OCI-LY7 (cell line): ENCODE measurements at regions not wholly inside any gene's neighbourhood (a gene's known extent, or its start where the extent isn't known, plus 50 kb on each side); places are given as distances from the start of the nearest gene placed in this dataset.
A peak's percentile ranks its signal among the peaks of the same experiment; 100 is the strongest.

ENCODE experiments used
- BruUV-seq: library from RNA; stranded (reverse); fragments of 400-500 nt; replicated peaks from 2 replicates; lab custom pipeline; 2021; lab: Mats Ljungman, UMichigan
- CTCF ChIA-PET: fragments of 300-600 bp; sonication (Branson Sonifier 250); formaldehyde crosslinking; loops from one replicate; lab custom pipeline; 2022; ENCODE audit warnings: antibody characterized with exemption; ENCODE audit not compliant: unreplicated experiment; lab: Charles Lee
- POLR2A ChIA-PET: fragments of 300-600 bp; sonication (Branson Sonifier 250); formaldehyde crosslinking; loops from one replicate; lab custom pipeline; 2022; ENCODE audit warnings: antibody characterized with exemption; lab: Charles Lee
- DNase-seq: peaks from one replicate; pipeline ENCODE4 v3.0.0-alpha.2; 2015; ENCODE audit warnings: low spot score
- H2AFZ ChIP-seq: fragments of 200-600 bp; sonication (generic), shearing (Covaris generic); 2 replicates; pipeline ENCODE4 v1.6.1; 2014; ENCODE audit warnings: mild to moderate bottlenecking, antibody characterized with exemption, low read length, moderate library complexity
- H3K27ac ChIP-seq: fragments of 200-600 bp; sonication (generic); 2 replicates; pipeline ENCODE4 v1.5.1; 2014; ENCODE audit warnings: mixed run types, low read depth, mild to moderate bottlenecking, moderate library complexity, low read length, inconsistent platforms; ENCODE audit not compliant: poor library complexity, severe bottlenecking
- H3K36me3 ChIP-seq: fragments of 200-600 bp; sonication (generic); 2 replicates; pipeline ENCODE4 v1.6.1; 2014; ENCODE audit warnings: mild to moderate bottlenecking, antibody characterized with exemption, low read length, moderate library complexity, mixed read lengths; ENCODE audit not compliant: insufficient read depth
- H3K4me1 ChIP-seq: fragments of 200-600 bp; sonication (generic); 2 replicates; pipeline ENCODE4 v1.5.1; 2014; ENCODE audit warnings: mild to moderate bottlenecking, low read length; ENCODE audit not compliant: insufficient read depth, poor library complexity, severe bottlenecking
- H3K4me2 ChIP-seq: fragments of 200-600 bp; sonication (generic); 2 replicates; pipeline ENCODE4 v1.6.1; 2014; ENCODE audit warnings: mild to moderate bottlenecking, low read length
- H3K4me3 ChIP-seq: fragments of 200-600 bp; sonication (generic); 2 replicates; pipeline ENCODE4 v1.5.1; 2014; ENCODE audit warnings: mild to moderate bottlenecking, low read depth, low read length; ENCODE audit not compliant: poor library complexity, severe bottlenecking
- H3K79me2 ChIP-seq: fragments of 200-600 bp; sonication (generic); 2 replicates; pipeline ENCODE4 v1.6.1; 2016; ENCODE audit warnings: low read depth, mild to moderate bottlenecking, low read length, moderate library complexity, mixed read lengths; ENCODE audit not compliant: insufficient read depth
- H3K9me2 ChIP-seq: fragments of 200-600 bp; sonication (generic); 2 replicates; pipeline ENCODE4 v1.6.1; 2016; ENCODE audit warnings: mild to moderate bottlenecking, low read length, mixed read lengths; ENCODE audit not compliant: insufficient read depth
- H3K9me3 ChIP-seq: fragments of 200-600 bp; sonication (generic); 2 replicates; pipeline ENCODE4 v1.6.1; 2014; ENCODE audit warnings: mild to moderate bottlenecking, mixed run types, low read length, mixed read lengths
- H4K20me1 ChIP-seq: fragments of 200-600 bp; sonication (generic); 2 replicates; pipeline ENCODE4 v1.6.1; 2014; ENCODE audit warnings: mild to moderate bottlenecking, antibody characterized with exemption, low read length, moderate library complexity, mixed read lengths; ENCODE audit not compliant: insufficient read depth
- CTCF ChIP-seq: fragments of 200-600 bp; sonication (generic); conservative IDR thresholded peaks from 2 replicates; pipeline ENCODE4 v1.5.1; 2014; ENCODE audit warnings: mild to moderate bottlenecking, antibody characterized with exemption, low read length, moderate library complexity, mixed read lengths
- EZH2phosphoT487 ChIP-seq: fragments of 200-600 bp; sonication (generic); IDR thresholded peaks from 2 replicates; pipeline ENCODE4 v1.6.1; 2018; ENCODE audit warnings: low read depth, borderline replicate concordance, mild to moderate bottlenecking, mixed run types, antibody characterized with exemption, low read length, moderate library complexity, mixed read lengths
- intact Hi-C: fragments of 100-400 bp; cut with micrococcal nuclease; formaldehyde crosslinking; loops from one replicate; pipeline ENCODE4 v1.10.0; 2022; ENCODE audit not compliant: unreplicated experiment

DNA sequence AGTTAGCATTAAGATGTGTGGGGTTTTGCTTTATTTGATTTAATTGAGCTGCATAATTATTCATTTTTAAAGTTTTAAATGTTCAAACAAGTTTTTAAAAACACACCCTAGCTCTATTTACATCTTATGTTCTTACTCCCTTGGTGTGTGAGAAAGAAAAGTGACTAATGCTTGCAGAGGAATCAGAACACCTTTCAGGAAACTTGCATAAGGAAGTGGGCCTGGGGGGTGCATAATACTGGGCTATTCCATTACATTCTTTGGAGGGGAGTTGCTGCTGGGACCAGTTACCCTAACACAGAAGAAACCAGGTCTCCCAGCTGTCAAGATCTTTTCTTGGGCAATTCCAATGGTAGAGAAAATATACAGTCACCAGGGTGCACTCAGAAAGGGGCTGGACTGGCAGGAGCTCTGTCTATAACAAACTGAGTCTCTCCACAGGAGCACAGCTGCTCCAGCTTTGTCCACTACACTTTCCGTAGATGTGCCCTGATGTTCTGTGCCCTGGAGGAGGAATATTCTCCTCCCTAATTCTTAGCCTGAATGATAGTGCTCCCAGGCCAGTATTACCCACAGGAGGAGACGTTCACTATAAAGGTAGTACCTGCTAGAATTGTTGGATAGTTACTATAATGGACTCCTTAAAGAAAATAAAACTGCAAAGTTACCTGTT is 304.2 kb downstream of the CDC14C start:
- peak overlapping the region; percentile 50 for H3K4me2 ChIP-seq
- H3K9me3 ChIP-seq, result no peaks in the 10 kb centered on the region
- intact Hi-C loops, result no loop called here
- H3K4me1 ChIP-seq, result peaks cover 16% of the 10 kb centered on the region
- TF ChIP-seq CTCF (no peak), EZH2phosphoT487 (no peak)
- DNase-seq, result peak; percentile 54
- ChIA-PET CTCF (no interaction called here), POLR2A (interaction anchor here (0.8 to 1.4 kb wide), 7 partner anchors 9 to 99 kb away, joined by 3 to 5 read pairs (median 4); no protein-coding TSS in a partner anchor)
- no peak overlapping the region for H3K27ac ChIP-seq
- H4K20me1 ChIP-seq, result no peaks in the 10 kb centered on the region
- no peaks in the 10 kb centered on the region for H3K79me2 ChIP-seq
- H3K36me3 ChIP-seq, result no peaks in the 10 kb centered on the region
- BruUV-seq, result no TSS peak
- no peak overlapping the region for H3K4me3 ChIP-seq
- H2AFZ ChIP-seq, result peak overlapping the region; percentile 61
- H3K9me2 ChIP-seq, result no peaks in the 10 kb centered on the region

- Histone ChIP-seq H4K20me1 (no peaks in the 10 kb centered on the region), H3K4me3 (peak overlapping the region; percentile 4), H3K36me3 (no peaks in the 10 kb centered on the region), H2AFZ (peak overlapping the region; percentile 61), H3K9me2 (no peaks in the 10 kb centered on the region), H3K27ac (peak overlapping the region; percentile 3), H3K79me2 (no peaks in the 10 kb centered on the region), H3K4me2 (peak overlapping the region; percentile 50), H3K9me3 (no peaks in the 10 kb centered on the region), H3K4me1 (peaks cover 16% of the 10 kb centered on the region)
- ChIA-PET CTCF (no interaction called here), POLR2A (interaction anchor here (0.8 to 1.1 kb wide), 2 partner anchors 20 to 33 kb away, joined by 4 read pairs; no protein-coding TSS in a partner anchor)
- TF ChIP-seq CTCF (no peak), EZH2phosphoT487 (no peak)
- BruUV-seq, result no TSS peak
- peak; percentile 48 for DNase-seq
- intact Hi-C loops, result no loop called here
These were observed 304.9 kb downstream of the CDC14C start for GRCh38 chr7:49229246-49229645.

DNA sequence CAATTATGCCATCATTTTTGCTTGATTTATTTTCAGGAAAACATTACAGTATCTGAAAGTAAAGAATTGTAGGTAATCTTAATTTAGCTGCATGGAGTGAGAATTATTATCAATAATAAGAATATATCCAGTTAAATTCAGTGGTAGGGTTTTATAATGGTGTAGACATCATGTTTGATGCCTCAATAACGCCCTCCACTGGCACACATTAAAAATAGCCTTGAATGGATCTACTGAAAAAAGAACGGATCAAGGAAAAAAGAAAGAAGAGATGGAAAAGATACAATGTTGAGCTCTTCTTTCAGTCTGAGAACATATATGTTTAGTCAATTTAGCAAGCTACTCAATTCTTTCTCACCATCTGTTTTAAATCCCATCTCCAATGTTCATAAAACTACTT is 319.2 kb downstream of the CDC14C start:
- intact Hi-C loops, result no loop called here
- Histone ChIP-seq H3K4me1 (peaks cover 27% of the 10 kb centered on the region), H2AFZ (peak overlapping the region; percentile 89; the same call in 1 of the 2 replicates), H3K9me2 (no peaks in the 10 kb centered on the region), H3K36me3 (no peaks in the 10 kb centered on the region), H3K27ac (no peak overlapping the region), H3K4me2 (no peak overlapping the region), H3K9me3 (peaks cover 5% of the 10 kb centered on the region; the same call in 1 of the 2 replicates), H3K4me3 (no peak overlapping the region), H3K79me2 (no peaks in the 10 kb centered on the region), H4K20me1 (no peaks in the 10 kb centered on the region)
- CTCF ChIA-PET, result no interaction called here
- TF ChIP-seq EZH2phosphoT487, result no peak
- peak; percentile 65 for TF ChIP-seq CTCF
- POLR2A ChIA-PET, result interaction anchor here (0.6 to 2.5 kb wide), 3 partner anchors 11 to 452 kb away, joined by 3 to 8 read pairs (median 3); no protein-coding TSS in a partner anchor
- BruUV-seq, result no TSS peak
- DNase-seq, result no peak
